Common myeloid progenitor, CD34-positive (primary cell): ENCODE measurements at regions not wholly inside any gene's neighbourhood (a gene's known extent, or its start where the extent isn't known, plus 50 kb on each side); places are given as distances from the start of the nearest gene placed in this dataset.
A peak's percentile ranks its signal among the peaks of the same experiment; 100 is the strongest.

Experiments
- CTCF ChIA-PET: fragments of 350-600 bp; sonication (Branson Sonifier 250); formaldehyde crosslinking; loops from one replicate; lab custom pipeline; 2021; ENCODE audit warnings: antibody characterized with exemption; lab: Charles Lee
- POLR2A ChIA-PET: fragments of 350-600 bp; sonication (Branson Sonifier 250); formaldehyde crosslinking; loops from one replicate; lab custom pipeline; 2021; ENCODE audit warnings: antibody characterized with exemption; lab: Charles Lee
- DNase-seq, 3 donors: peaks; one replicate each; pipeline versions ENCODE4 v3.0.0 to v3.0.0-alpha.2; 2013
- H3K27ac ChIP-seq, 2 experiments: 1 replicate in 1 of 2; 2 replicates in 1 of 2; pipeline ENCODE4 v1.7.0; 2013; ENCODE audit warnings: inconsistent platforms in 2 of 2, low read length in 2 of 2, mild to moderate bottlenecking in 2 of 2, low read depth in 1 of 2, moderate library complexity in 1 of 2; ENCODE audit not compliant: severe bottlenecking in 2 of 2, insufficient read depth in 1 of 2, poor library complexity in 1 of 2
- H3K27me3 ChIP-seq, 5 experiments: replicated peaks in 2 of 5; 1 replicate in 3 of 5; 2 replicates in 2 of 5; pipeline versions ENCODE4 v1.6.1 to v1.7.0; 2013; ENCODE audit warnings: low read length in 4 of 5, mild to moderate bottlenecking in 2 of 5, moderate library complexity in 2 of 5, inconsistent platforms in 1 of 5; ENCODE audit not compliant: insufficient read depth in 5 of 5, control insufficient read depth in 4 of 5
- H3K36me3 ChIP-seq, 4 experiments: 1 replicate in 2 of 4; 2 replicates in 2 of 4; pipeline versions ENCODE4 v1.6.1 to v1.7.0; 2013; ENCODE audit warnings: low read length in 3 of 4, control low read depth in 1 of 4, mild to moderate bottlenecking in 1 of 4; ENCODE audit not compliant: control insufficient read depth in 4 of 4, insufficient read depth in 4 of 4
- H3K4me1 ChIP-seq, 4 experiments: 1 replicate in 3 of 4; 2 replicates in 1 of 4; pipeline versions ENCODE4 v1.6.1 to v1.7.1; 2013; ENCODE audit warnings: low read length in 3 of 4, mild to moderate bottlenecking in 3 of 4, control low read depth in 1 of 4, inconsistent platforms in 1 of 4, moderate library complexity in 1 of 4; ENCODE audit not compliant: control insufficient read depth in 4 of 4, insufficient read depth in 4 of 4; ENCODE audit errors: control extremely low read depth in 1 of 4
- H3K4me3 ChIP-seq, 7 experiments: 1 replicate in 4 of 7; 2 replicates in 3 of 7; pipeline versions ENCODE4 v1.5.1 to v1.7.0; 2013; ENCODE audit warnings: mild to moderate bottlenecking in 7 of 7, low read length in 6 of 7, moderate library complexity in 6 of 7, inconsistent platforms in 2 of 7, low read depth in 2 of 7, control low read depth in 1 of 7; ENCODE audit not compliant: insufficient read depth in 4 of 7, control insufficient read depth in 1 of 7; ENCODE audit errors: extremely low read depth in 1 of 7
- H3K9me3 ChIP-seq, 5 experiments: 1 replicate in 4 of 5; 2 replicates in 1 of 5; pipeline versions ENCODE4 v1.6.1 to v1.7.1; 2013; ENCODE audit warnings: low read length in 4 of 5, mild to moderate bottlenecking in 2 of 5, inconsistent platforms in 1 of 5, low read depth in 1 of 5, moderate library complexity in 1 of 5; ENCODE audit not compliant: control insufficient read depth in 4 of 5, insufficient read depth in 2 of 5; ENCODE audit errors: control extremely low read depth in 1 of 5
- WGBS: methylation state at CpG from one replicate; pipeline ENCODE4 v1.1.5; 2013; ENCODE audit not compliant: insufficient coverage; 5-methylcytosine and 5-hydroxymethylcytosine counted together

- 95% methylated on average over 11 of the region's 13 CpGs for WGBS
- DNase-seq, result no peak
- ChIA-PET POLR2A (no interaction called here), CTCF (interaction anchor here (1.0 to 2.1 kb wide), 5 partner anchors 9 to 58 kb away, joined by 3 to 7 read pairs (median 4); no protein-coding TSS in a partner anchor)
- Histone ChIP-seq H3K4me3 (no peak overlapping the region), H3K9me3 (no peaks in the 10 kb centered on the region), H3K4me1 (peaks cover 0 to 49% (median 18%) of the 10 kb centered on the region in 4 experiments), H3K27me3 (no peaks in the 10 kb centered on the region), H3K27ac (no peak overlapping the region), H3K36me3 (no peaks in the 10 kb centered on the region)
Observed at GRCh38 chr2:42918041-42918440, 125.7 kb upstream of the HAAO start.

GRCh38 chr2:42917425-42917927, 125.1 kb upstream of the HAAO start:
- POLR2A ChIA-PET, result interaction anchor here (0.5 kb wide), 1 partner anchor 302 kb away, joined by 3 read pairs; no protein-coding TSS in a partner anchor
- no peak overlapping the region for H3K27ac ChIP-seq
- no peaks in the 10 kb centered on the region for H3K36me3 ChIP-seq
- CTCF ChIA-PET, result interaction anchor here (0.7 to 2.1 kb wide), 5 partner anchors 11 to 57 kb away, joined by 3 to 7 read pairs (median 3); no protein-coding TSS in a partner anchor
- H3K9me3 ChIP-seq, result no peaks in the 10 kb centered on the region
- peak overlapping the region in 1 of 7 experiments; percentile 14 for H3K4me3 ChIP-seq
- no peaks in the 10 kb centered on the region for H3K27me3 ChIP-seq
- no peak for DNase-seq
- 26% methylated on average over 8 of the region's 10 CpGs for WGBS
- peaks cover 2 to 49% (median 19%) of the 10 kb centered on the region in 4 experiments for H3K4me1 ChIP-seq

GRCh38 chr2:42916324-42916723, 123.9 kb upstream of the HAAO start:
- POLR2A ChIA-PET, result no interaction called here
- CTCF ChIA-PET, result interaction anchor here (0.6 to 1.2 kb wide), 3 partner anchors 10 to 251 kb away, joined by 3 to 4 read pairs (median 3); no protein-coding TSS in a partner anchor
- no peak for DNase-seq
- Histone ChIP-seq H3K4me3 (no peak overlapping the region), H3K36me3 (no peaks in the 10 kb centered on the region), H3K27ac (no peak overlapping the region), H3K27me3 (no peaks in the 10 kb centered on the region), H3K9me3 (no peaks in the 10 kb centered on the region), H3K4me1 (peaks cover 2 to 40% (median 19%) of the 10 kb centered on the region in 4 experiments)
- WGBS, result 96% methylated on average over 7 of the region's 7 CpGs

GRCh38 chr2:42914860-42915259, 122.5 kb upstream of the HAAO start:
- Histone ChIP-seq H3K27ac (no peak overlapping the region), H3K4me1 (peaks cover 2 to 41% (median 14%) of the 10 kb centered on the region in 4 experiments), H3K9me3 (no peaks in the 10 kb centered on the region), H3K4me3 (no peak overlapping the region), H3K27me3 (no peaks in the 10 kb centered on the region), H3K36me3 (no peaks in the 10 kb centered on the region)
- ChIA-PET CTCF (interaction anchor here (1.0 kb wide), 1 partner anchor 12 kb away, joined by 3 read pairs; no protein-coding TSS in a partner anchor), POLR2A (no interaction called here)
- DNase-seq, result no peak
- whole genome bisulfite sequencing, result no CpG with 5 or more reads among the region's 1 CpG

- ChIA-PET POLR2A (no interaction called here), CTCF (interaction anchor here (1.0 kb wide), 1 partner anchor 13 kb away, joined by 3 read pairs; no protein-coding TSS in a partner anchor)
- Histone ChIP-seq H3K4me3 (no peak overlapping the region), H3K36me3 (no peaks in the 10 kb centered on the region), H3K27ac (no peak overlapping the region), H3K27me3 (no peaks in the 10 kb centered on the region), H3K9me3 (no peaks in the 10 kb centered on the region), H3K4me1 (peaks cover 2 to 41% (median 15%) of the 10 kb centered on the region in 4 experiments)
- 93% methylated on average over 5 of the region's 8 CpGs for WGBS
- DNase-seq, result no peak
Observed at GRCh38 chr2:42914314-42914713, 121.9 kb upstream of the HAAO start.

GRCh38 chr2:42913280-42913878, 121.0 kb upstream of the HAAO start:
- WGBS, result no CpG with 5 or more reads among the region's 2 CpGs
- H3K36me3 ChIP-seq, result no peaks in the 10 kb centered on the region
- H3K27me3 ChIP-seq, result no peaks in the 10 kb centered on the region
- ChIA-PET POLR2A (no interaction called here), CTCF (no interaction called here)
- peak overlapping the region in 1 of 7 experiments; percentile 32 for H3K4me3 ChIP-seq
- DNase-seq, result peak; percentile 49 to 80 (median 63)
- H3K9me3 ChIP-seq, result no peaks in the 10 kb centered on the region
- peaks cover 2 to 43% (median 19%) of the 10 kb centered on the region in 4 experiments for H3K4me1 ChIP-seq
- peak overlapping the region; percentile 22 to 47 for H3K27ac ChIP-seq
